Hepatocyte (in vitro differentiated cells): ENCODE measurements at regions not wholly inside any gene's neighbourhood (a gene's known extent, or its start where the extent isn't known, plus 50 kb on each side); places are given as distances from the start of the nearest gene placed in this dataset.

Experiments used
- EZH2 ChIP-seq: fragments of 200-600 bp; sonication (generic); IDR thresholded peaks from 2 replicates; pipeline ENCODE4 v1.6.1; 2016; ENCODE audit warnings: antibody characterized with exemption, mild to moderate bottlenecking, borderline replicate concordance
- TF ChIP-seq, protein P1 (sequence below): fragments of 200-600 bp; sonication (generic); IDR thresholded peaks from 2 replicates; pipeline ENCODE4 v1.5.1; 2016; ENCODE audit warnings: antibody characterized with exemption, mild to moderate bottlenecking; ENCODE audit not compliant: poor library complexity

- TF ChIP-seq, protein P1, sequence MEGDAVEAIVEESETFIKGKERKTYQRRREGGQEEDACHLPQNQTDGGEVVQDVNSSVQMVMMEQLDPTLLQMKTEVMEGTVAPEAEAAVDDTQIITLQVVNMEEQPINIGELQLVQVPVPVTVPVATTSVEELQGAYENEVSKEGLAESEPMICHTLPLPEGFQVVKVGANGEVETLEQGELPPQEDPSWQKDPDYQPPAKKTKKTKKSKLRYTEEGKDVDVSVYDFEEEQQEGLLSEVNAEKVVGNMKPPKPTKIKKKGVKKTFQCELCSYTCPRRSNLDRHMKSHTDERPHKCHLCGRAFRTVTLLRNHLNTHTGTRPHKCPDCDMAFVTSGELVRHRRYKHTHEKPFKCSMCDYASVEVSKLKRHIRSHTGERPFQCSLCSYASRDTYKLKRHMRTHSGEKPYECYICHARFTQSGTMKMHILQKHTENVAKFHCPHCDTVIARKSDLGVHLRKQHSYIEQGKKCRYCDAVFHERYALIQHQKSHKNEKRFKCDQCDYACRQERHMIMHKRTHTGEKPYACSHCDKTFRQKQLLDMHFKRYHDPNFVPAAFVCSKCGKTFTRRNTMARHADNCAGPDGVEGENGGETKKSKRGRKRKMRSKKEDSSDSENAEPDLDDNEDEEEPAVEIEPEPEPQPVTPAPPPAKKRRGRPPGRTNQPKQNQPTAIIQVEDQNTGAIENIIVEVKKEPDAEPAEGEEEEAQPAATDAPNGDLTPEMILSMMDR: no peak
- no peak for TF ChIP-seq EZH2
Observed at GRCh38 chr10:43821103-43821502, 172.4 kb upstream of the ZNF32 start.
